ENCODE measurements at regions not wholly inside any gene's neighbourhood (a gene's known extent, or its start where the extent isn't known, plus 50 kb on each side); places are given as distances from the start of the nearest gene placed in this dataset.

GRCh38 chrX:124981420-124981819, 338.3 kb upstream of the TEX13C start:
- H3K9me3 ChIP-seq (ENCODE audit: insufficient read depth, low read depth, low read length): no peaks in the 10 kb centered on the region
- H3K27me3 ChIP-seq (ENCODE audit: insufficient read depth, low read length): no peaks in the 10 kb centered on the region
- no peak overlapping the region for H2AFZ ChIP-seq (ENCODE audit: insufficient read depth, low read length, poor library complexity)
- WGBS (ENCODE audit: extremely low coverage, insufficient coverage, insufficient read length): no CpG with 5 or more reads among the region's 1 CpG
- H3K9ac ChIP-seq (ENCODE audit: low read length): no peak overlapping the region
- H3K79me1 ChIP-seq (ENCODE audit: low read length): no peaks in the 10 kb centered on the region
- no peak overlapping the region for H2BK120ac ChIP-seq (ENCODE audit: insufficient read depth, low read length, poor library complexity)
- no peak overlapping the region for H4K91ac ChIP-seq (ENCODE audit: low read depth, low read length)
- no peaks in the 10 kb centered on the region for H3K36me3 ChIP-seq (ENCODE audit: control insufficient read depth in 1 of 2, insufficient read depth in 2 of 2, low read length in 2 of 2)
- DNase-seq: no peak
- no peak overlapping the region for H2AK5ac ChIP-seq (ENCODE audit: low read length)
- H3K4me1 ChIP-seq (ENCODE audit: control insufficient read depth in 1 of 2, insufficient read depth in 2 of 2, low read length in 2 of 2): no peaks in the 10 kb centered on the region
- no peak overlapping the region for H2BK12ac ChIP-seq (ENCODE audit: low read length)
- H3K79me2 ChIP-seq (ENCODE audit: control insufficient read depth, insufficient read depth, low read length, poor library complexity): no peaks in the 10 kb centered on the region
- H3K14ac ChIP-seq (ENCODE audit: low read length): no peak overlapping the region
- no peak overlapping the region for H4K12ac ChIP-seq (ENCODE audit: low read depth, low read length)
- H3K4ac ChIP-seq (ENCODE audit: low read depth, low read length): no peak overlapping the region
- H4K8ac ChIP-seq (ENCODE audit: low read depth, low read length): no peak overlapping the region
- no peak overlapping the region for H2BK5ac ChIP-seq (ENCODE audit: low read depth, low read length, poor library complexity)
- H3K23ac ChIP-seq (ENCODE audit: low read length): no peak overlapping the region
- H3K27ac ChIP-seq (ENCODE audit: low read depth, low read length): no peak overlapping the region
- H3K18ac ChIP-seq (ENCODE audit: low read length): no peak overlapping the region
- H3K4me3 ChIP-seq (ENCODE audit: low read depth, low read length): no peak overlapping the region
- H3K4me2 ChIP-seq (ENCODE audit: low read length): no peak overlapping the region

GRCh38 chrX:124984140-124984813, 335.4 kb upstream of the TEX13C start:
- no peak for DNase-seq
- no peaks in the 10 kb centered on the region for H3K36me3 ChIP-seq (ENCODE audit: control insufficient read depth in 1 of 2, insufficient read depth in 2 of 2, low read length in 2 of 2)
- no peaks in the 10 kb centered on the region for H3K9me3 ChIP-seq (ENCODE audit: insufficient read depth, low read depth, low read length)
- no peak overlapping the region for H2AK5ac ChIP-seq (ENCODE audit: low read length)
- no peak overlapping the region for H3K14ac ChIP-seq (ENCODE audit: low read length)
- no peak overlapping the region for H3K4me3 ChIP-seq (ENCODE audit: low read depth, low read length)
- no peak overlapping the region for H4K12ac ChIP-seq (ENCODE audit: low read depth, low read length)
- H3K79me2 ChIP-seq (ENCODE audit: control insufficient read depth, insufficient read depth, low read length, poor library complexity): no peaks in the 10 kb centered on the region
- no peak overlapping the region for H2BK120ac ChIP-seq (ENCODE audit: insufficient read depth, low read length, poor library complexity)
- H2AFZ ChIP-seq (ENCODE audit: insufficient read depth, low read length, poor library complexity): no peak overlapping the region
- no peak overlapping the region for H4K8ac ChIP-seq (ENCODE audit: low read depth, low read length)
- no peaks in the 10 kb centered on the region for H3K4me1 ChIP-seq (ENCODE audit: control insufficient read depth in 1 of 2, insufficient read depth in 2 of 2, low read length in 2 of 2)
- WGBS (ENCODE audit: extremely low coverage, insufficient coverage, insufficient read length): no CpG with 5 or more reads among the region's 3 CpGs
- no peak overlapping the region for H3K4me2 ChIP-seq (ENCODE audit: low read length)
- H2BK5ac ChIP-seq (ENCODE audit: low read depth, low read length, poor library complexity): no peak overlapping the region
- H2BK12ac ChIP-seq (ENCODE audit: low read length): no peak overlapping the region
- no peaks in the 10 kb centered on the region for H3K79me1 ChIP-seq (ENCODE audit: low read length)
- no peak overlapping the region for H3K23ac ChIP-seq (ENCODE audit: low read length)
- H3K27me3 ChIP-seq (ENCODE audit: insufficient read depth, low read length): no peaks in the 10 kb centered on the region
- H3K9ac ChIP-seq (ENCODE audit: low read length): no peak overlapping the region
- H3K27ac ChIP-seq (ENCODE audit: low read depth, low read length): no peak overlapping the region
- H4K91ac ChIP-seq (ENCODE audit: low read depth, low read length): no peak overlapping the region
- H3K4ac ChIP-seq (ENCODE audit: low read depth, low read length): no peak overlapping the region
- no peak overlapping the region for H3K18ac ChIP-seq (ENCODE audit: low read length)

- no peak overlapping the region for H3K4me2 ChIP-seq (ENCODE audit: low read length)
- no peak overlapping the region for H2BK12ac ChIP-seq (ENCODE audit: low read length)
- H3K9me3 ChIP-seq (ENCODE audit: insufficient read depth, low read depth, low read length): no peaks in the 10 kb centered on the region
- no peak overlapping the region for H4K12ac ChIP-seq (ENCODE audit: low read depth, low read length)
- no peak overlapping the region for H3K4ac ChIP-seq (ENCODE audit: low read depth, low read length)
- no peak overlapping the region for H4K91ac ChIP-seq (ENCODE audit: low read depth, low read length)
- H2BK5ac ChIP-seq (ENCODE audit: low read depth, low read length, poor library complexity): no peak overlapping the region
- H3K14ac ChIP-seq (ENCODE audit: low read length): no peak overlapping the region
- H4K8ac ChIP-seq (ENCODE audit: low read depth, low read length): no peak overlapping the region
- no peak overlapping the region for H2AK5ac ChIP-seq (ENCODE audit: low read length)
- no peak overlapping the region for H3K23ac ChIP-seq (ENCODE audit: low read length)
- no CpG with 5 or more reads among the region's 3 CpGs for WGBS (ENCODE audit: extremely low coverage, insufficient coverage, insufficient read length)
- no peaks in the 10 kb centered on the region for H3K79me1 ChIP-seq (ENCODE audit: low read length)
- no peak for DNase-seq
- H3K4me3 ChIP-seq (ENCODE audit: low read depth, low read length): no peak overlapping the region
- H3K27ac ChIP-seq (ENCODE audit: low read depth, low read length): no peak overlapping the region
- H3K9ac ChIP-seq (ENCODE audit: low read length): no peak overlapping the region
- no peaks in the 10 kb centered on the region for H3K36me3 ChIP-seq (ENCODE audit: control insufficient read depth in 1 of 2, insufficient read depth in 2 of 2, low read length in 2 of 2)
- no peaks in the 10 kb centered on the region for H3K79me2 ChIP-seq (ENCODE audit: control insufficient read depth, insufficient read depth, low read length, poor library complexity)
- no peaks in the 10 kb centered on the region for H3K4me1 ChIP-seq (ENCODE audit: control insufficient read depth in 1 of 2, insufficient read depth in 2 of 2, low read length in 2 of 2)
- no peaks in the 10 kb centered on the region for H3K27me3 ChIP-seq (ENCODE audit: insufficient read depth, low read length)
- no peak overlapping the region for H2BK120ac ChIP-seq (ENCODE audit: insufficient read depth, low read length, poor library complexity)
- H2AFZ ChIP-seq (ENCODE audit: insufficient read depth, low read length, poor library complexity): no peak overlapping the region
- no peak overlapping the region for H3K18ac ChIP-seq (ENCODE audit: low read length)
These were observed 333.4 kb upstream of the TEX13C start for GRCh38 chrX:124986284-124986683.

GRCh38 chrX:124993735-124994134, 325.9 kb upstream of the TEX13C start:
- no peak overlapping the region for H3K14ac ChIP-seq (ENCODE audit: low read length)
- no peak overlapping the region for H3K9ac ChIP-seq (ENCODE audit: low read length)
- H3K4me1 ChIP-seq (ENCODE audit: control insufficient read depth in 1 of 2, insufficient read depth in 2 of 2, low read length in 2 of 2): no peaks in the 10 kb centered on the region
- H2BK5ac ChIP-seq (ENCODE audit: low read depth, low read length, poor library complexity): no peak overlapping the region
- no peak overlapping the region for H2AFZ ChIP-seq (ENCODE audit: insufficient read depth, low read length, poor library complexity)
- H3K4ac ChIP-seq (ENCODE audit: low read depth, low read length): no peak overlapping the region
- no peaks in the 10 kb centered on the region for H3K36me3 ChIP-seq (ENCODE audit: control insufficient read depth in 1 of 2, insufficient read depth in 2 of 2, low read length in 2 of 2)
- H2BK12ac ChIP-seq (ENCODE audit: low read length): no peak overlapping the region
- no peak overlapping the region for H4K8ac ChIP-seq (ENCODE audit: low read depth, low read length)
- no peaks in the 10 kb centered on the region for H3K79me1 ChIP-seq (ENCODE audit: low read length)
- H2AK5ac ChIP-seq (ENCODE audit: low read length): no peak overlapping the region
- DNase-seq: no peak
- no peak overlapping the region for H3K18ac ChIP-seq (ENCODE audit: low read length)
- no peaks in the 10 kb centered on the region for H3K79me2 ChIP-seq (ENCODE audit: control insufficient read depth, insufficient read depth, low read length, poor library complexity)
- no peak overlapping the region for H2BK120ac ChIP-seq (ENCODE audit: insufficient read depth, low read length, poor library complexity)
- H4K12ac ChIP-seq (ENCODE audit: low read depth, low read length): no peak overlapping the region
- no CpG with 5 or more reads among the region's 1 CpG for WGBS (ENCODE audit: extremely low coverage, insufficient coverage, insufficient read length)
- H4K91ac ChIP-seq (ENCODE audit: low read depth, low read length): no peak overlapping the region
- no peaks in the 10 kb centered on the region for H3K9me3 ChIP-seq (ENCODE audit: insufficient read depth, low read depth, low read length)
- no peak overlapping the region for H3K27ac ChIP-seq (ENCODE audit: low read depth, low read length)
- no peak overlapping the region for H3K4me2 ChIP-seq (ENCODE audit: low read length)
- H3K23ac ChIP-seq (ENCODE audit: low read length): no peak overlapping the region
- no peak overlapping the region for H3K4me3 ChIP-seq (ENCODE audit: low read depth, low read length)
- H3K27me3 ChIP-seq (ENCODE audit: insufficient read depth, low read length): no peaks in the 10 kb centered on the region

All from trophoblast cell (in vitro differentiated cells and primary cell).